Suppressor macrophage treated with lipopolysaccharide for 1 hour (primary cell): ENCODE measurements at regions not wholly inside any gene's neighbourhood (a gene's known extent, or its start where the extent isn't known, plus 50 kb on each side); places are given as distances from the start of the nearest gene placed in this dataset.
"Not testable (repeated sequence)": the region's sequence is repeated elsewhere in the genome, so short reads cannot be mapped to it uniquely, and the experiment has no call there.

Source experiments
- DNase-seq, 3 donors: peaks; one replicate each; pipeline ENCODE4 v3.0.0-alpha.2; 2020 to 2022

DNA sequence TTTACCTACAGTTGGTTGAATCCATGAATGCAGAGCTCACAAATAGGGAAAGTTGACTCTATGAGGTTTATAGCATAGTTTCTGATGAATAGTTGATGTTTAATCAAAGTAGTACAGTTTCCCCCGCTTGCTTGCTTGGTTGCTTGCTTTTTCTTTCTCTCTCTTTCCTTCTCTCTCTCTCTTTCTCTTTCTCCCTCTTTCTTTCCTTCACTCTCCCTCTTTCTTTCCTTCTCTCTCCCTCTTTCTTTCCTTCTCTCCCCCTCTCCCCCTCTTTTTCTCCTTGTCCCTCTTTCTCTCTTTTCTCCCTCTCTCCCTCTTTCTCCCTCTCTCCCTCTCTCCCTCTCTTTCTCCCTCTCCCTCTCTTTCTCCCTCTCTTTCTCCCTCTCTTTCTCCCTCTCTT, 999.9 kb upstream of the CELF4 start:
- DNase-seq, result no peak

DNA sequence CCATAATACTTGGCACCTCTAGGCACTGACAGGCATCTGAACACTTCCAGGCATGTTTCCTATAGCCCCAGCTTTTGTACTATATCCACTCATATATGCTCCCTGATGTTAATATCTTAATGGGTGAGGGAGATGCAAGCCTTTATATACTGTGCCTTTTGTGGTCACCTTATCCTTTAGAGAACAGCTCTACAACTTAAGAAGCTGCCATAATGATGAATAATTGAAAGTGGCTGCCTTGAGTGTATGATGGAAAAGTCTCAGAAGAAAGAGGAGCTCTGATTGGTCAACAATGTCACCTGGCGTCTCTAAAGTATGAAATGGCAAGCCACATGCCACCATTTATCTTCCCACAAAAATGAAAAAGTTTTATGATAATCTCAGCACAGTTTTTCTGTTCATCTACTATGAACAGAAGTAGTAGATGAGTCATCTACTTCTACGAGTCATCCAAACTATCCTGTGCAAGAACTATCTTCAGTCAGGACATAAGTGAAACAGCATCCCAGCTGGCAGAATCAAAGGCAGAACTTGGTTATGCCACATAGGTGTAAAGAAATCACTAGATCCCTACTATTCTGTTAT, 997.9 kb upstream of the CELF4 start:
- DNase-seq, result no peak

DNA sequence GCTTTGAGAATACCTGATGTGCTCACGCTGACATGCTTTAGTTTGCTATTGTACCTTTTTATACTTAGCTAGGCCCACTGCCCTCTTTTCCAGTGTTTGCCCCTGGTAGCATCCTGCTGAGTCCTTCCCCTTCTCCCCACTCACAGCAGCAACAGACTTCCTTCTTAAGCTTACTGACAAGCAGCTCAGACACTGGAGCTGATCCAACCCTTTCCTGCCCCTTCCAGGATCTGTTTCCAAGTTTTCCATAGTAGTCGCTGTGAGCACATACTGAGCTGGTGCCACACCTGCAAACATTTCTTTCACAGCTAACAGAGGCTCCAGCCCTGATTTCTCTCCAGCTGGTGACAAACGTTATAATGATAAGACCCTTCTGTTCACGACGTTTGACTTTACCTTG, 991.4 kb upstream of the CELF4 start:
- no peak for DNase-seq

DNA sequence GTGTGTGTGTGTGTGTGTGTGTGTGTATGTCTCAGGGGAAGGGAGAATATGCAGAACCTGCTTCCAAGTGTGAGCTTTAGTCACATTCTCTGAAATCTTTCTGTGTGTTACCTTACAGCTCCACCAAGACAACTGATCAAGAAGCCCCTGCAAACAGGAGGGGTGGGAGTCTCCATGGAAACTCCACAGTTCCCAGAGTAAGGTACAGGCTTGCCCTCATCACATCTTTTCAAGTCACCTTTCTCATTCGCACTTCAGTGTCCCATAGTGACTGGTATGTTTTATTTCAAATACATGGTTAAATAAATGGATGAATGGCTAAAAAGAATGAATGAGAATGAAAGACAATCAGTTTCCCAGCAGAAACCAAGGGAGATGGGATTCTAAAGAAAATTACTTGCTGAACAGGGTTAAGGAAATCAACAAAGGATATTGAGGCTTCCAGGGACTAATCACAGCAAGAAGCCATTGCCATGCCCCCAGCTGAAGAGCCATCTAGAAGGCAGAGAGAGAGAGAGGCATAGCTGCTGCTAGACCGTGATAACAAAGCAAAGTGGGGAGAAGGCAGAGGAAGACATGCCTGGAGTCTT, 987.2 kb upstream of the CELF4 start:
- DNase-seq, result no peak

DNA sequence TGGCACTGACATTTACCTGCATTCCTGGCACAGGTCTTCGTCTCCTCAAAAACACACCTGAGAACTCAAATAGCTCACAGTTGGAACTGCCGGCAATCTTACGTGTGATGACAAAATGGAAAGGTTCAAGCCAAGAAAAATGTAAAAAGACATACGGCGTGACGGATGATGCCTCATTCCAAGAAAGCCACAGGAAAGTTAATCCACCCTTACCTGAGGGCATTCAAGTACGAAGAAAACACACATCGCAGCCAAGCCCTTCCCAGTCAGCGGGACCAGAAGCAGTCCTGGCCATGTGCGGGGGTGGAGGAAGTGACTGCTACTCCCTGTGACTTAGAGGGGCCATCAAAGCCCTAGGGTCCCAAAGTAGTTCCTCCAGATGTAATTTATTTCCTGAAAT, 986.3 kb upstream of the CELF4 start:
- no peak for DNase-seq

DNA sequence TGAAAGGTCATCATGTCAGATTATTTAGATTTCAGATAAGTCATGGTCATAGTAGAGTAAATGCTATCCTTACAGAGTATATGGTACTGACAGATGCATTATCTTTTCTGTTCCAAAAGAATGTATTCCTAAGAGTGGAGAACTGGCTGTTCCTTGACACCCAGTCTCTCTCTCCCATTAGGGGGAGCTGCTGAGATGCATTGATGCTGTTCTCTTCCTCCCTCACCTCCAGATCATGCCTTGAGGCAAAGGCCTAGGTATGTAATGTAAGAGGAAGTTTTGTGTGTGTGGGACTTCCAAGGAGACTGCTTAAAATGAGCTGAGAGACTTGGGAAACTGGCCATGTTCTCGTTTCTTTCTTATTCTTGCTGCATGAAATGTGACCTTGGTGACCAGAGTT, 979.5 kb upstream of the CELF4 start:
- peak in 2 of 3 donors; percentile 1 for DNase-seq

DNA sequence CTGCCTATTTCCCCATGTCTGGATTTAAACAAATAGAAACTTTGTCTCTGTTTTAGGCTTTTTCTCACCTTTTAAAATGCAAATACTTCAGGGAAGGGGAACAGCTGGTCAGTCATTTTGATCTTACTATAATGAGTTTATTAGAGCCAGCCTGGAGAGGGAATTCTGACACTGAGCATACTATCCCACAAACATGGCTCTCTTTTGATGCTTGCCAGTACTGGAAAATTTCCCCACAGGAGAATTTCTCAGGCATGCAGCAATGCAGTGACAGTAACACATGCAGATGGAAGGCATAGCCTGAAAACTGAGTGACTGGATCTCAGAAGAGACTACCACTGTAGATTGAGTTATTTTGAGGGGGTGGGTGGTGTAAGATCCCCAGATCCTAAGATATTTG, 974.3 kb upstream of the CELF4 start:
- DNase-seq, result no peak

DNA sequence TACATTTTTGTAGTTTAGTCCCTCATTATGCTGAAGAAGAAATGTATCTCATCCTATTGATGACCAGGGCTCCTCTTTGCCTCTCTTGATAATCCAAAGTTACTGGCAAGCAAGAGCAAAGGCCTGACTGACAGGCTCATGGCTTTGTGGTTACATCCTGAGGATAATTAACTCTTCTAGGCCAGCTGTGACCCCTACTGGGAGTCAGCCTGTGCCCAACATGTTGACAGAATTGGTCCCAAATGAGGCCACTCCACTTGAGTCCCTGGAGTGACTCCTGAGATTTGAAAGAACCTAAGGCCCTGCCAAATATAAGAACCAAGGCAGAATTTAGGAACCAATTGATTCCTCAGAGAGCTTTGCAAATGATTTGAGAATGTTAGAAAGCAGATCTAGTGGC, 973.8 kb upstream of the CELF4 start:
- no peak for DNase-seq

DNA sequence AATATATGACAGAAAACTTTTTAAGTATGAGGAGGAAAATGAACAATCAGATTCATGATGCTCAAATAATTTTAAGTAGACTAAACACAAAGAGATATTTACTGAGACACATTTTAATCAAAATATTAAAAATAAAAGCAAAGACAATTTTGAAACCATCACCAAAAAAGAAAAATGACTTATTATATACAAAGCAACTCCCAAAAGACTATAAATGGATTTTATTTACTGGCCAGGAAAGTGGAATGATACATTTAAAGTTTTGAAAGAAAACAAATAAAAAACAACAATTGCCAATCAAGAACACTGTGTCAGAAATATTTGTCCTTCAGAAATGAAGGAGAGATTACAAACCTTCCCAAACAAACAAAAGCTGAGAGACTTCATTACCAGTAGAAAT, 968.5 kb upstream of the CELF4 start:
- DNase-seq, result no peak

DNA sequence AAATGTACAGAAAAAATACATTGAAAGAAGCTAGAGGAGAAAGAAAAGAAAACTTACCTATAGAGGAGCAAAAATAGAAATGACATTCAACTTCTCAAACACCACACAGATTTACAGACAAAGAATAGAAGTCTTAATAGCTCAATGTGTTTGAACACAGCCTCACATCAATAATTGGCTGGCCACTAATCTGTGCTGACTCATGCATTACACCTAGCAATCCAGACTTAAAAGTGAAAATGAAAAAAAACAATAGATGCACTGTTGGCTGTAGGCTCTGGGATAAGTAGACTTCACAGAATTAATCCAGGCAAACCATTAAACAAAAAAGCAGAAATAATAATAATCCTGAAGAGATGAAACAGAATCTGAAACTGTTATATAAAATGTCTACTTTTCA, 961.3 kb upstream of the CELF4 start:
- no peak for DNase-seq

DNA sequence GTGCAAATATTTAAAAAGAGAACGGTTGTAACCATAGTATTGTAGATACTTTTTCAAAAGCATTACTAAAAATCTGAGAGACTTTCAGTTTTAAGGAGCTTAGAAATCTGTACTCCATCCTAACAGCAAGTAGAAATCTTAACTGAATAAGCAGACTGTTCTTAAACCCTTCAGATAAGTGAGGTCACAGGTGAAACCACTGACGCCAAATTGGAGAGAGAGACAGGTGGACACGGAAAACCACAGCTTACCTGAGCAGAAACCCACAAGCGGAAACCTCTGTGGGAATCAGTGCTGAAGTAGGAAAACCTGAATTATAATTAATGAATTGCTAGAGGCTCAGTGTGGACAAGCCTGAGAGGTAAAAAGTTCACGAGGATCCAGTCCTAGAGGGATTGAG, 959.4 kb upstream of the CELF4 start:
- DNase-seq, result no peak

DNA sequence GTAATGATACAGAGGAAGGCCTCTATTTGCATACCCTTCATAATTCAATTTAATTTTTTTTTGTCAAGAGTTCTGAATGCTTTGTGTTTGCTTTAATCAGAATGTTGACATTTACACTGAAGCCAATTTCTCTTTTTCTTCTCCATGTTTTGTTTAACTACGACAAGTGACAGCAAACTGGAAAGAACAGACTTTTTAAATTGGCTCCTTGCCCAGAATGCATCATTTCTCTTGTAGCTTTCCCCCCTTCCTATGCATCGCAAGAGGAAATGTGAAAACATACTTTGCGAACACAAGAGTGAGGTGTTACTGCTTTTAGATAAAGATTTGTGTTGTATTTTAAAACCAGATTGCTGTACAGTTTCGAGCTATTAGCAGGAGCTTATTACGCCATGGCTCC, 955.2 kb upstream of the CELF4 start:
- DNase-seq, result no peak

DNA sequence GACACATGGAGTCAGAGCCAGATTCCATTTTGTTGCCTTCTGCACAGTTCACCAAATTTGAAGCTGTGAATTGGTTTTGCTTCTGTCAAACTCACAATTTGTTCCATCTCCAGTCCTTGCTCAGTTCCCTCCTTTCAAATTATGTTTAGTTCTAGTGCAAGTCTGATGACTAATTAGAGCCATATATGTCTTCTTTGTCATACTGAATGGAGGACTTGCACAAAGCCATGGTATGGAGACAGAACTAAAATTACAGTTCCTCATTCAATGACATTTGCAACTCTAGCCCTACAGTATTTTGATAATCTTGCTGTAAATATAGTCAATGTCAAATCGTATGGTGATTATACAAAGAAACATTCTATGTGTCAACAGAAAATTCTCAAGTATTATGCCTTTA, 936.9 kb upstream of the CELF4 start:
- DNase-seq, result no peak

DNA sequence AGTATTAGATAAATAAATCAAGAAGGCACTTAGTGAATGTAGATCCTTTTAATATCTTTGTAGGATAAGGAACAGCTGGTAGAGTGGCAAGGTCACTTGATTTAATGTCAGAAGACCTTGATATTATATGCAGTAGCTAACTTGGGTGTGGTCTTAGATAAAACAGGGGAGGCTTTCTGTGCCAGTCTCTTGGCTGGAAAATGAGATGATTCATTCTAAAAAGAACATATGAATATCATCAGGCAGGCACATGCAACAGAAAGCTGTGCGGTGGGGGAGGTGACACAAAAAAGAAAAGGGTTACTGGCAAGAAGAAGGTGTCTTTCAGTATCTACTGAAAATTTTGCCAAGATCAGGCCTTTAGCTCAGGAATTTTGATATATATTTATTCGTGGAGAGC, 931.7 kb upstream of the CELF4 start:
- no peak for DNase-seq

DNA sequence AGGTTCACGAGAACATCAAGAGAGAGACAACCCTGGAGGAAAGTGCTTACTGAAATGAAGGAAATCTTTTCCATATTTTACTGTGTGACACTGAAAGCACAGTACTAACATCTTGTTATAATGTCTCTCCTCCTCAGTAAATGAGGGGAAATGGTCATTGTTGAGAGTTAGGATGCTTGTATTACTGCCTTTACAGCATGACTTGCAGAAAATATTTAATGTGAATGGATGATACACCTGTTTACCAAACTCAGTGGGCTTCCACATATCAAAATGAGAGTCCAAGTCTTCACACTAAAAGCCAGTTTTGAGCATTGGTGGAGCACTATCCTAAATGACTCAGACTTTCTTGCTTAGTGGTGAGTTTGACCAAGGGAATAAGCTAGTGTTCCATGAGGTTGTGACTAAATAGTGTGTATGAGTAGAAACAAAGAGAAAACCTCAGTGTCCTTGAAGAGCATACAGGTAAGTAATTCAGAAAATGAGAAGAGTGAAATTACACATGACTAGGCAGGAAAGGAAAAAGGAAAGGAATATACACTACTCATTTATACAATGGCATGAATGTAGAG, 930.7 kb upstream of the CELF4 start:
- DNase-seq, result no peak

DNA sequence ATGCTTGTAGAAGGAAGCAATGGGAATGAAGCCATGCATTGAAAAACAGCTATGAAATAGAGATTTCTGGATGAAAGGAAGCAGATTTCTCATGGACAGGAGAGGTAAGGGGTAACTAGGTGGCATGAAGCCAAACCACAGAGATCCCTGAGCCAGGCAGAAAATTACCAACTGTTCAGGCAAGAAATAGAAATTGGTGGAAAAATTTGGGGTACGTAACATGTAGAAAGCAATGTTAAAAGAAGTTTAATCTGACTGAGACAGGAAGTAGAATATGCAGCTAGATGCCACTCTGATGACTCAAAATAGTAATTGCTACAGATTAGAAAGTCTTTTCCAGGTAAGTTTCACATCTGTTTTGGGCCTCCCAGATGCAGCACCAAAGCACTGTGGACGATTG, 928.5 kb upstream of the CELF4 start:
- DNase-seq, result no peak

DNA sequence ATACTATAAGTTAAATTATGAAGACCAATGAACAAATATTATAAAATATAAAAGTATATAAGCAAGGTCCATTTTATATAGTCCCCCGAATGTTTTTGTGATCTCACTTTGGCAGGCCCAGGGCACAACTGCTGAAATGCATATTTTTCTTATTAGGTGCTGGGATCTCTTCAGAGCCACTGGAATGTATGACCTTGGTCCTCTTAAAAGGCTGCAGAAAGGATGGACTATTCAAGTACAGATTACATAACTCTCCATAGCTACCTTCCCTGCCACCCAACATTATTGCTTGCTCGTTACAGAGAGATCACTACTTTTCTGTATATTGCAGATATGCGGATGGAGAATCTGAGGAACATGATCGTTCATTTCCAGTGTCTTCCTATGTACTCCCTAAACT, 925.6 kb upstream of the CELF4 start:
- DNase-seq, result no peak

DNA sequence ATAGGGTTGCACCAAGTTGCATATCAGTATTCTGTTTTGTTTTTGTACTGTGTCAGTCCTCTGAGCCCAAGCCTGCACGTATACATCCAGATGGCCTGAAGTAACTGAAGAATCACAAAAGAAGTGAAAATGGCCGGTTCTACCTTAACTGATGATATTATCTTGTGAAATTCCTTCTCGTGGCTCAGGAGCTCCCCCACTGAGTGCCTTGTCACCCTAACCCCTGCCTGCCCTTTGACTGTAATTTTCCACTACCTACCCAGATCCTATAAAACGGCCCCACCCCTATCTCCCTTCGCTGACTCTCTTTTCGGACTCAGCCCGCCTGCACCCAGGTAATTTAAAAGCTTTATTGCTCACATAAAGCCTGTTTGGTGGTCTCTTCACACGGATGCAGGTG, 924.1 kb upstream of the CELF4 start:
- not testable (repeated sequence) for DNase-seq

DNA sequence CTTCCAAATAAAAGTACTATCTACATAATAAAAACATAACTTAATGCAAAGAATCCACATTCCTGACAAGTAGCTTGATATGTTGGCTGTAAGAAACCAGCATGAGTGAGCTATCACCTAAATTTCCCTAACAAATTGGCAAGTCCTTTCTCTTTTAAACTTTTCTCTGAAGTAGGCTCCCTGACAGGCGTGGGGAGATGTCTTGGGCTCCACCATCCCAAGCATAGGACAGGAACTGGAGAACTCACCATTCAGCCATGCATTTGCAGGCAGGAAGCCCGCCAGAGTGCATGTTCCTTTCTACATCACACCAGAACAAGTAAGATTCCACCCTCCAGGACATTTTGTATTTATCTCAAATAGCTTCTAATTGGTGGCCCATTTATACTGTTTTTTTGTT, 921.9 kb upstream of the CELF4 start:
- DNase-seq, result no peak

DNA sequence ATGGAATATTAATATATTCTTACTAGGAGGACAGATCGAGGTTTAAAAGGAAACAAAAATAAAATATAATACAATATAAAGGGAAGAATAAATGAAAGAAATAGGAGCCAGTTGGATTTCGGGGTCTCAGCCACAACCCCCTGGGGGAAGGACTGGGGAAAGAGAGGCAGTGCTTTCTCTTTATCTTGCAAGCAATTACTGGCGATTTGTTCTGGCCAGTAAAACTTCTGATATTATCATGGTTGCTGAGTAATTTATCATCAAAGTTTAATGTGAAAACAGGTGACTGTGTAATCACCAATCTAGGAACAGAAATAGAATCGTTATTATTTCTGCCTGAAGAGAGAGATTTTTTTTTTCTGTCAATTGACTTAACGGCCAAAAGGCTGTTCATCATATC, 917.7 kb upstream of the CELF4 start:
- DNase-seq, result no peak

DNA sequence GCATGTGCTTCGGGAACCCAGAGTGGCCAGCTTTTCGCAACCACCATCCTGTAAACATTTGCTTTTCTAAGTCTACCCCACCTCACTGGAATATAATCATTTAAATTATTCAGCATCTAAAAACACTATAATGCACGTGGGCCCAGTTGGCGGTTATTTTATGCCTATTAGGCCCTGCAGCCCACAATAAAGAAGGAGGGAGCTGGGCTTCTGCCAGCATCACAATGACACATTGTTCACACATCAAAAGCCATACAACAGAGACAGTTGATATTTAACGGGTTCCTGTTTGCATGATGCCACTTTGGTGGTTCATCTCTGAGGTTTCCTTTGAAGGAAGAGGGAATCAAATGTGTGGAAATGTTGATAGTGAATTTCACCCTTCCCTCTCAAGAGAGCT, 916.0 kb upstream of the CELF4 start:
- DNase-seq, result no peak

DNA sequence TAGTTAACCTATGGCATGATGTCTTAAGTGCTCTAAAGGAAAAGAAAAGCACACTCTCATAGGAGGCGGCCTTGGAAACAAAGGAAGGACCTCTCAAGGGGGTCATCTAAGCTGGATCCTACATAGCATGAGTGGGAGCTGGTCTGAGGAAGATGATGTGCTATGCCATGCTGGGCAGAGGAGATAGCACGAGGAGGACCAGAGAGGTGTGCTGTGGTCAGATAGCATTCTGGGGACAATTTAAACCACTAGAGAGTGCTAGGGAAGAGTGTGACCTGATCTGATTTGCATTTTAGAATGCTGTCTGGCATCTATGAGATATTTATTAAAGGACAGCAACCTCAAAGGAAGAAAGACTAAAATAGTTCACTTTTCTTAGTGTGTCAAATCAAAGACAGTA, 910.1 kb upstream of the CELF4 start:
- no peak for DNase-seq

DNA sequence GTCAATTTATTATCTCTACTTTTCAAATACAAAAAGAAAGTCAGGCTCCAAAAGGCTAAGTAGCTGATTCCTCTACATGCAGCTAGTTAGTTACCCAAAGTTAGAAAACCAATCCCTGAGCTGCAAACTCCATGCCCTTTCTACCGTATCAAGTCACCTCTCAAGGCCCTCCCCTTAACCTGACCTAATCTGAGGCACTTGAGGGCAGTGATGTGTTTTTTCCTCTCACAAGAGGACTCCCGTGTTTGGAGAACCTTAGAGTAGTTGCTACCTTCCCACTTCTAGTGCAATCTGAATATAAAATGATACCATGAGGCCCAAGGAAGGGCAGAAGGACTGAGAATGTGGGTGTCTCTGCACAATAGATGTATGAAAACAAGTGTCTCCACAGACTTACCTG, 907.9 kb upstream of the CELF4 start:
- no peak for DNase-seq

DNA sequence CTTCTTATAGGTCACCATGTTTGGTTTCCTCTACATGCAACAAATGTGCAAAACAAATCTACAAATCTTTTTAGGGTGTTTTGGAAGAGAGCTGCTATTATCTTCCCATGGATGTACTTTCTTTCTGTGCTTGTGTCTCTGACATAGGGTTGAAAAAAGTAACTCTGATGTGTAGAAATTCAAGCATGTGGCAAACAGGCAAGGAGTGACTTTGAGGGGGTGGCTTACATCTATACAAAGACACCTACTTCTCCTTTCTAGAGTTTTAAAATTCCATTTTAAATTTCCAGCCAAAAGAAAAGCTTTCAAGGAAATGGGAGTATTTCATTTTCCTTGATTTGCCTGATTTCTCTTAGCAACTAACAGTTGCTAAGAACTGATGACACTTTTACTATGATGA, 904.8 kb upstream of the CELF4 start:
- DNase-seq, result no peak

DNA sequence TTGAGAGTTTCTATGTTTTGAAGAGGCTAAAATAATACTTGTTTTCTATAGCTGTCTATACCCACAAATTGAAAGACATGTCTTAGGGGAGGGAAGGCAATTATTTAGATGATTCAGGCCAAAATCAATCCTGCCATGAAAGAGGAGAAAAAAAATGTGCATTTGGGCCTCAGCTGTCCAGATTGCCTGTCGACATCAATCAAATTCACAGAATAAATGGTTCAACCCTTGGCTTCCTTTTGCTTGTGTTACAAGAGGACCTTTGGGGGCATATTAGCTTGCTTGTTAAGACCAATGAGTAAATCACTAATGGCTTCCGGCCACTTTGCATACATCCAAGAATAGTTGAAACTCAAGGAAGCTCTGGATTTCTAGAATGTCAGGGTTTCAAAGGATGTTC, 900.8 kb upstream of the CELF4 start:
- no peak for DNase-seq
